ENCODE measurements at regions not wholly inside any gene's neighbourhood (a gene's known extent, or its start where the extent isn't known, plus 50 kb on each side); places are given as distances from the start of the nearest gene placed in this dataset.

GRCh38 chr9:96047116-96047639 lies 171.7 kb downstream of the ERCC6L2 start:
- no peaks in the 10 kb centered on the region for H3K4me1 ChIP-seq
- DNase-seq = no peak
- no peak for ATAC-seq
- H3K27me3 ChIP-seq (ENCODE audit: low read depth) = no peaks in the 10 kb centered on the region
- no peak for TF ChIP-seq CTCF (IDR thresholded peaks at IDR 0.05)
- H3K36me3 ChIP-seq = no peaks in the 10 kb centered on the region
- H3K9me3 ChIP-seq = no peaks in the 10 kb centered on the region
- intact Hi-C loops (cut with DNase I) = no loop called here
- H3K27ac ChIP-seq = no peak overlapping the region
- no peak overlapping the region for H3K4me3 ChIP-seq

- no peak for DNase-seq
- Histone ChIP-seq H3K4me1 (peaks cover 2% of the 10 kb centered on the region), H3K27me3 (ENCODE audit: low read depth) (no peaks in the 10 kb centered on the region), H3K36me3 (no peaks in the 10 kb centered on the region), H3K27ac (no peak overlapping the region), H3K4me3 (no peak overlapping the region), H3K9me3 (no peaks in the 10 kb centered on the region)
- TF ChIP-seq CTCF (IDR thresholded peaks at IDR 0.05) = no peak
- intact Hi-C loops (cut with DNase I) = no loop called here
- ATAC-seq = no peak
Measured at GRCh38 chr9:96045811-96046210, 170.3 kb downstream of the ERCC6L2 start.

- no peak for ATAC-seq
- H3K36me3 ChIP-seq = no peaks in the 10 kb centered on the region
- intact Hi-C loops (cut with DNase I) = no loop called here
- H3K9me3 ChIP-seq = no peaks in the 10 kb centered on the region
- no peak overlapping the region for H3K4me3 ChIP-seq
- H3K4me1 ChIP-seq = peaks cover 9% of the 10 kb centered on the region
- DNase-seq = no peak
- H3K27me3 ChIP-seq (ENCODE audit: low read depth) = no peaks in the 10 kb centered on the region
- no peak overlapping the region for H3K27ac ChIP-seq
- no peak for TF ChIP-seq CTCF (IDR thresholded peaks at IDR 0.05)
Measured at GRCh38 chr9:96044401-96044800, 168.9 kb downstream of the ERCC6L2 start.

- no peak for TF ChIP-seq CTCF (IDR thresholded peaks at IDR 0.05)
- Histone ChIP-seq H3K9me3 (peaks cover 8% of the 10 kb centered on the region), H3K27ac (no peak overlapping the region), H3K27me3 (ENCODE audit: low read depth) (no peaks in the 10 kb centered on the region), H3K4me3 (no peak overlapping the region), H3K4me1 (peaks cover 9% of the 10 kb centered on the region), H3K36me3 (no peaks in the 10 kb centered on the region)
- no peak for ATAC-seq
- no peak for DNase-seq
- intact Hi-C loops (cut with DNase I) = no loop called here
Measured at GRCh38 chr9:96040591-96041461, 165.3 kb downstream of the ERCC6L2 start.

- ATAC-seq (no peak), DNase-seq (no peak)
- intact Hi-C loops (cut with DNase I) = no loop called here
- H3K4me1 ChIP-seq = peaks cover 9% of the 10 kb centered on the region
- peaks cover 8% of the 10 kb centered on the region for H3K9me3 ChIP-seq
- no peak for TF ChIP-seq CTCF (IDR thresholded peaks at IDR 0.05)
- H3K27ac ChIP-seq = no peak overlapping the region
- H3K36me3 ChIP-seq = no peaks in the 10 kb centered on the region
- no peaks in the 10 kb centered on the region for H3K27me3 ChIP-seq (ENCODE audit: low read depth)
- H3K4me3 ChIP-seq = no peak overlapping the region
Measured at GRCh38 chr9:96038914-96039313, 163.4 kb downstream of the ERCC6L2 start.
